Body of pancreas (tissue), 4 donors: ENCODE measurements at regions not wholly inside any gene's neighbourhood (a gene's known extent, or its start where the extent isn't known, plus 50 kb on each side); places are given as distances from the start of the nearest gene placed in this dataset.

Experiments
- POLR2A ChIP-seq, 3 donors: fragments of 450-650 bp; IDR thresholded peaks; one replicate each; pipeline ENCODE4 v1.6.1; 2016; ENCODE audit warnings: antibody characterized with exemption in 3 of 3, mild to moderate bottlenecking in 2 of 3
- TF ChIP-seq, protein P1 (sequence below), 7 experiments: fragments of 450-650 bp in 4 of 7; fragments of 200-600 bp in 3 of 7; sonication (generic) in 3 of 7; IDR thresholded peaks; one replicate each; pipeline ENCODE4 v1.5.1; 2016 to 2019; ENCODE audit warnings: antibody characterized with exemption in 7 of 7

DNA sequence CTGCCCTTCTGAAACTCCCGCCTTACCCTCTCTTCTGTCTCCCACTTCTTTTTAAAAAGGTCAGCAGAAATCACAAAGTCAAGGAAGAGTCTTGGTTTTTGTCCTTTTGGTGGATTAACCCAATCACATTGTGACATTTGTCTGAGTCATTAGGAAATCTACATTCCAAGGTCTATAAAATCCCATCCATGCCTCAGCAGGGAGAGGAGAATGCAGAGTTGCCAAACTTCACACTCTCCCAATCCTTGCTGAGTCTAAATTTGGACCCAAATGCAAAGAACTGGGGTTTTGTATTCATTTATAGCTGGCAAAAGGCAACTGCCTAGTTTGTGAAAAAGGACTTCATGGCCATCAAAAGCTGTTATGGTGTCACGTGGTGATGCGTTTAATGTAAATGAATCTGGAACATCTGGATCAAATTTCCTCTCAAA is 67.9 kb downstream of the TMEM30B start:
- TF ChIP-seq, protein P1, sequence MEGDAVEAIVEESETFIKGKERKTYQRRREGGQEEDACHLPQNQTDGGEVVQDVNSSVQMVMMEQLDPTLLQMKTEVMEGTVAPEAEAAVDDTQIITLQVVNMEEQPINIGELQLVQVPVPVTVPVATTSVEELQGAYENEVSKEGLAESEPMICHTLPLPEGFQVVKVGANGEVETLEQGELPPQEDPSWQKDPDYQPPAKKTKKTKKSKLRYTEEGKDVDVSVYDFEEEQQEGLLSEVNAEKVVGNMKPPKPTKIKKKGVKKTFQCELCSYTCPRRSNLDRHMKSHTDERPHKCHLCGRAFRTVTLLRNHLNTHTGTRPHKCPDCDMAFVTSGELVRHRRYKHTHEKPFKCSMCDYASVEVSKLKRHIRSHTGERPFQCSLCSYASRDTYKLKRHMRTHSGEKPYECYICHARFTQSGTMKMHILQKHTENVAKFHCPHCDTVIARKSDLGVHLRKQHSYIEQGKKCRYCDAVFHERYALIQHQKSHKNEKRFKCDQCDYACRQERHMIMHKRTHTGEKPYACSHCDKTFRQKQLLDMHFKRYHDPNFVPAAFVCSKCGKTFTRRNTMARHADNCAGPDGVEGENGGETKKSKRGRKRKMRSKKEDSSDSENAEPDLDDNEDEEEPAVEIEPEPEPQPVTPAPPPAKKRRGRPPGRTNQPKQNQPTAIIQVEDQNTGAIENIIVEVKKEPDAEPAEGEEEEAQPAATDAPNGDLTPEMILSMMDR (IDR thresholded peaks at IDR 0.05), result no peak
- no peak for TF ChIP-seq POLR2A (IDR thresholded peaks at IDR 0.05)
